Anterior cingulate cortex (tissue), 58 donors: ENCODE measurements at regions not wholly inside any gene's neighbourhood (a gene's known extent, or its start where the extent isn't known, plus 50 kb on each side); places are given as distances from the start of the nearest gene placed in this dataset.
"Not testable (repeated sequence)": the region's sequence is repeated elsewhere in the genome, so short reads cannot be mapped to it uniquely, and the experiment has no call there.

ENCODE experiments used
- DNase-seq, 58 donors: peaks; one replicate each; lab custom pipeline; 2025; lab: John Stamatoyannopoulos, UW

DNA sequence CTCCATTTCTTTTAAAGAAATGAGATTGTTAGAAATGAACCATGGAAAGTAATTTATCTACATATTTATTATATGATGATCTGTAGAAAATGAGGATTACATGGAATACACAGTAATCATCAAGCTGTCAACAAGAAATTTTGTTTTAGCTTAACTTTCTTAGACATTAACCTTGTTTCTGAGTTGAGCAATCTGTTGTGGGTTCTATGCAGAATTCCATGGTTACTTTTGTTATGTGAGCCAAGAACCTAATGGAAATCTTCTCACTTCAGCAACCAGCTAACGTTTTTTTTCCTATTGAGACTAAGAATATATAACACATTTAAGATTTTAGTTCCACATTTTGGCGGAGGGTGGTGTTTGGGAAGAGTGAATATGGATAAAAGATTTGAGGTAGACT, 136.1 kb upstream of the SLC4A4 start:
- peak in 1 of 58 donors; percentile 6 for DNase-seq

- no peak for DNase-seq
Measured at GRCh38 chr4:71204056-71204455, 134.8 kb upstream of the SLC4A4 start.

- no peak for DNase-seq
Measured at GRCh38 chr4:71206763-71207162, 132.1 kb upstream of the SLC4A4 start.

DNA sequence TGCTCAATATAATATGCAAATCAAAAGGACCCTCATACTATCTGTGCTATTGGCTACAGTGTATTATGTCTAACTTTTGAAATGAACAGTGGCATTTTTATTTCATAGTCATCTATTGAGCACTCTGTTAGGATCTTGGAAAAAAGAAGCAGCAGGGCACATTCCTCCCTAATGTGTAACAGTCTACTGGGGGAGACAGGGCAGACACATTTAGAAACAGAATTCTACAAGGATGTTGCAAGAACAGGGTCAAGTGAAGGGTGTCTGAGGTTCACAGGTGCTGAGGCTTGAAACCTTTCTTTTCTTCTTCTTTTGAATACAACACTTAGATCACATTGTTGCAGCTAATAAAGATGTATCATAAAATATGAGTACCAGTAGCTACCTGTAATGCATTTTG, 129.7 kb upstream of the SLC4A4 start:
- DNase-seq, result no peak

- no peak for DNase-seq
Measured at GRCh38 chr4:71210823-71211222, 128.0 kb upstream of the SLC4A4 start.

DNA sequence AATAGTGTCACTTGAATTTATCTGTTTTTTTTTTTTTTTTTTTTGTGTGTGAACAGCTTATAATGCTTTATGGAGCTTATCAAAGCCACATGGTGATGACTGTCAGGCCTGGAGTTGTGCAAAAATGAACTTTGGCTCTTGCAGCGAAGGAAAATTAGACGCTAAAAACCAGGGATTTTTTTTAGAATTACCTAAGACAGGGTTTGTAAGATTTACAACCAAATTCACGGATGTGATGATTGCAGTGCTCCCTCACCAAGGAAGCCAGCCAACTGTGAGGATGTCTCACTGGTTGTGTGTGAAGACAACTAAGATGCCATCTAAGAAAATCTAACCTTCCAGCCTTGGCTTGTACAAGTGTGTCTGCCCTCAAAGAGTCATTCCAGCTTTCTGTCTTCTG, 127.1 kb upstream of the SLC4A4 start:
- DNase-seq, result no peak

DNA sequence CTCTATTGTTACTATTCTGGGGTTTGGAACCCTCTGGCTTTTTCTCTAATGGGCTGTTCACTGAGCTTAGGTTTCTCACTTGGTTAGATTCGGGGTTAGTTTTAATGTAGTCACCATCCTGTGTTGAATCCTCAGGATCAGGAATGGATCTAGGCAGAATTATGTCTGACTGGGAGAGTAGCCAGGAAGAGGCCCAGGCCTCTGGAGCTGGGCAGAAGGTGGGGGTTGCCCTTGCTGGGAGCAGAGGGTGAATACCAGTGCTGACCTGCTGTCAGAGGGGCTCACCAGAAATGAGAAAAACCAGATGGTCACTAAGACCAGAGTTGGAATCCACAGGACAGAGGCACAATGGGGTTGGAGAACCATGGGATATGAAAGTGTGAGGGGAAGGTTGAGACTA, 126.6 kb upstream of the SLC4A4 start:
- DNase-seq, result no peak

- DNase-seq, result no peak
Measured at GRCh38 chr4:71214578-71214977, 124.2 kb upstream of the SLC4A4 start.

GRCh38 chr4:71216316-71216959, 122.4 kb upstream of the SLC4A4 start:
- no peak for DNase-seq

GRCh38 chr4:71217688-71218087, 121.1 kb upstream of the SLC4A4 start:
- DNase-seq, result no peak

GRCh38 chr4:71220848-71221247, 118.0 kb upstream of the SLC4A4 start:
- DNase-seq, result not testable (repeated sequence)

- no peak for DNase-seq
Measured at GRCh38 chr4:71221510-71222466, 117.0 kb upstream of the SLC4A4 start.

GRCh38 chr4:71222661-71223060, 116.2 kb upstream of the SLC4A4 start:
- DNase-seq, result no peak

DNA sequence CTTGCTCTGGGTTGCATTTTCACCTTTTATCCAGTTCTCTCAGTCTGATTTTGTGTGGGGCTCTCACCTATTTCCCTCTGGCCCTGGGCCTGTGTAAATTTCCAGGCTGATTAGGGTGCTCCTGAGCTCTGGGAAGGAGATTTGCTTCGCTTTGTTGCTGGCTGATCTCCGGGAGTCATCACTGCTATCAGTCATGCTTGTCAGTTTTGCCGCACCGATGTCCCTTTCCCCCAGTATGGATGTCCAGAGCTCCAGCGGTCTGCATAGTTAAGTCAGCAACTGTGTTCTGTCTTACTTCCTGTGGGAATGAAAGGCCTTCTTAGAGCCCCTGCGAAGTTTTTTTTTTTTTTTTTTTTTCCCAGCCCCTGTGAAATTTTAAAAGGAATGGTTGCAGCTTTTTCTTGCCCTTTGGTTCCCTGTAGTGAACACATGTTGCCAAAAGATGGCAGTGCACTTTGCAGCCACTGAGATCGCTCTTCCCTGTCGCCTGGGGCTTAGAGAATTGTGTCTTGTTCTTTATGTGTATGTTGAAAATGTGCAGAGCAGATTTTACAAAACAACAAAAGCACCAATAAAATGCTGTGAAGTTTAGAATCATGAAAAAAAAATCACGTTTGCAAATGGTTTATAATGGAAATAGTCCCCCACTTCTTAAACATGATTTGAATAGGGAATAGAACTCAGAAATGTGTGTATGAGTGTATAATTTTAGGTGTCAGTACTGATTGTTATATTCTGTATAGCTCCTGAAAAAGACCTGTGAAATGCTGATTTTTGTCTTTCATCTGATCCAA, 109.1 kb upstream of the SLC4A4 start:
- DNase-seq, result peak in 46 of 58 donors; percentile 2 to 82 (median 22)

DNA sequence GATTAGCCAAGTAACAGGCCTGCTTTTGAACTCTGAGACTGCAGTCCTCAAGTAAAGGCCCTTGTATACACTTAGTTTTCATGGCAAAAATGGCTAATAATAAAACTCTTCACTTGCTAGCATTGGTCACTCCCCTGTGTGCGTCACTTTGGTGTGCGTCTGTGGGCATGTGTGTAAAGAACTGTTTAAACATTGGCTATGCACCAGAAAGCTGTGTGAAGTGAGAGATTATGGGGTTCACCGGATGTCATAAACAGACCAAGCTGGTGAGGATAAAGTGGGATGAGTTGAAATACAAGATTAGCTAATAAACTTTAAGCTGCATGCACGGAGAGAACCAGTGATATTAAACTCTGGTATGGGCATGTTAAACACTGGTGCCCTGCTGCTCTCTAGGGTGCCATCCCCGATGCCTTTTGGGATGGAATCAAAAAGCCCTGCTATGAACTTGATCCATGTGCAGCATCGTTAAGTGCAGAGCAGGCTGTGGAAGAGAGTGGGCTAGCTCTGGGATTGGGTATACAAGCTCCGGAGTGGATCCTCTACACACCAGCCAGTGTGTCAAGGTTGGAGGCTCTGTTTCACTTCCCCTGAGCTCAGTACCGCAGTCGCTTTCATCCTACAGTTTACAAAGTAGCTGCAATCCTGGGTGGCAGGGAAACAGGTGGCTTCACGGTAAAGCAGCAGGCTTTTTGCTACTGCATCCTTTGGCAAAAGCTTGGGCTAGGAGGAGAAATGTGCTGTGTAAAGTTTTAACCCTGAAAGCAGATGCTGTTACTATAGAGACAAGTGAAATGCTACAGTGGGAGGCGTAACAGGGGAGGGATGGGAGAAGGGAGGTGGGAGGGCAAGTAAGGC, 108.3 kb upstream of the SLC4A4 start:
- DNase-seq, result peak in 13 of 58 donors; percentile 5 to 60 (median 28)

GRCh38 chr4:71231129-71232055, 107.4 kb upstream of the SLC4A4 start:
- peak in 53 of 58 donors; percentile 14 to 84 (median 44) for DNase-seq

DNA sequence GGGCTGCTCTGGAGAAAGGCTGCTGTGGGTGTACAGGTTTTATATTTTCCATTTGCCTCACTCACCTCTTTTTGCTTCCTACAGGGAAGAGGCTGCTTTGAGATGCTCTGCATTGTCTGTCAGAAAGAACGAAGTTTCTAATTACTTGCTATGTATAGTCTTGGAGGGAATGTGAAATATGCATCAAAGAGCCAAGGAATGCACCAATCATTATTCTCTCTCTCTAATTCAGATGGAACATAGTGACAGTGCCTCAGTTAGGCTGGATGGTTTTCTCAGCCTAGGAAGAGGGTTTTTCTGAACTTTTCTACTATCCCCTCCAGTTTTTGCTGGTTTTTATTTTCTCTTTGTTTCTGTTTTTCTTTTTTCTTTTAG, 106.8 kb upstream of the SLC4A4 start:
- no peak for DNase-seq

DNA sequence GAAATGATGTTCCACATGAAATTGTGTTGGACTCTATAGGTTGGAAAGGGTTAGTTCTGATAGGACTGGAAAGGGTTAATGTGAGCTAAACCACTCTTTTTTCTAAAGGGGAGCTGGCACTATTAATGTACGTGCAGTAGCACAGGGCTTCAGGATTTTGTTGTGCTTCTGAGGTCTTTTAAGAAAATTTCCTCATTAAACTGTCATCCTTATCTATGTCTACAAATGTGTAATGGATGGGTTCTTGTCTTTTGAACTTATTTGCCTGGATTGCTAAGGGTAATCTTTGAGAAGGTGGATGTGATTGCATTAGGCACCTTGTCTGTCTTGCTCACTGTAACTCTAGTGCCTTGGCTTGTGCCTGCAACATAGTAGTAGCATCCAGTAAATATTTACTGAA, 106.0 kb upstream of the SLC4A4 start:
- DNase-seq, result no peak
